ENCODE measurements at regions not wholly inside any gene's neighbourhood (a gene's known extent, or its start where the extent isn't known, plus 50 kb on each side); places are given as distances from the start of the nearest gene placed in this dataset.
"Not testable (repeated sequence)": the region's sequence is repeated elsewhere in the genome, so short reads cannot be mapped to it uniquely, and the experiment has no call there.

- DNase-seq = no peak
Observed at GRCh38 chr18:60905699-60906098, 427.5 kb upstream of the CDH20 start.

- DNase-seq = no peak
Observed at GRCh38 chr18:60910534-60910933, 422.7 kb upstream of the CDH20 start.

DNA sequence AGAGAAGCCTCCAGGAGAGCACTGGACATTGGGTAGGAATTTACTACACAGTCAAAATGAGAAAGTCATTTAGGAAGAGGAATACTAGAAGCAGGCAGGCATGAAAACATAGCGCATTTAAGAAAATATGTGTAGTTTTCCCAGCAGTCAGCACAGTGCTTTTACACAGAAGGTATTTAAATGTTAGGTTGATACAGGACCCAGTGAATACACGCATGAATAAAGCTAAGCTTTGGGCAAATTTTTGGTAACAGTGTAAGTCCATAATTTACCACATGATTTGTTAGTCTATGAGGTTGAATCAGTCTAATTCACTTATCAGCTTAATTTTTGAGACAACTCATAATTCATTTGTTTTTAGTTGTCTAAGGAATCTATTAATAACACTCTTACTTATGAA, 421.7 kb upstream of the CDH20 start:
- DNase-seq = no peak

DNA sequence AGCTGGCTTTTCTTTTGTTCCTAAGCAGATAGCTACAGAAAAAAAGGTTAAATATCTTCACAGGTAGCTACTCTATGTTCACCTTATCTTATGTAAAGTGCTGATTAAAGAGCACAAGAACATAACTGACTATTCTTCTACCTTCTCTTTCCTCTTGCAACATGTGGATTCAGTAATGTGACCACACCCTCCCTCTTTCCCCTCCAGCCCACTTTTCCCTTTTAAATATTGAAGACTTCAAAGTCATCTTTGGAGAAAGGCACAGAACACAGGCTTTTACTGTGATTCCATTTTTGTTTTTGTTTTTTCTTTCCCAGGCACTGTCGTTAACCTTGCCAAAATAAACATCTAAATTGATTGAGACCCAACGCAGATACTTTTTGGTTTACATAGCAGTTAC, 418.1 kb upstream of the CDH20 start:
- DNase-seq = no peak

DNA sequence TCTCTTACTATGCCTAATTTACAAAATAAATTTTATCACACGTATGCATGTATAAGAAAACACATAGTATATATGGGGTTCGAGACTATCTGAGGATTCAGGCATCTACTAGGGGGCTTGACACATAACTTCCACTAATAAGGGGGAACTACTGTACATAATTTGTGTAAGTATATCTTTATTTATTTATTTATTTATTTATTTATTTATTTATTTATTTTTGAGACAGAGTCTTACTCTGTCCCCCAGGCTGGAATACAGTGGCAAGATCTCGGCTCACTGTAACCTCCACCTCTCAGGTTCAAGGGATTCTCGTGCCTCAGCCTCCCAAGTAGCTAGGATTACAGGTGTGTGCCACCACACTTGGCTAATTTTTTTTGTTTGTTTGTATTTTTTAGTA, 414.4 kb upstream of the CDH20 start:
- not testable (repeated sequence) for DNase-seq

DNA sequence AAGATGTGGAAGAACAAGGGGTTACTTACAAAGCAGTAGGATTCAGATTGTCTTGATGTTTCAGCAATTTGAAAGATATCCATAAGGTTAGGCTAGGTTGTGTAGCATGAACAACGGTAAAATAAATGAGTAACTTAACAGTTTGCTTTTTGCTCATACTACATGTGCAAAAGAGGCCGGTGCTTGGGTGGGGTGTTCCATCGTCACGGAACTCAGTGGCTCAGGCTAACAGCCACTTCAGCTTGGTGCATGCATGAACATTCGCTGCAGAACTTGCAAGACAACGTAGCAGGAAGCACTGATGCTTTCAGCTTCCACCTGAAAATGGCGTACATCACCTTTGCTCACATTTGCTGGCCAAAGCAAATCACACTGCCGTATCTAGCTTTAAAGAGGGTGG, 407.3 kb upstream of the CDH20 start:
- DNase-seq = no peak

GRCh38 chr18:60929966-60930365, 403.3 kb upstream of the CDH20 start:
- DNase-seq = no peak

GRCh38 chr18:60935041-60935910, 398.0 kb upstream of the CDH20 start:
- no peak for DNase-seq

GRCh38 chr18:60936101-60936500, 397.1 kb upstream of the CDH20 start:
- no peak for DNase-seq

GRCh38 chr18:60943297-60943696, 389.9 kb upstream of the CDH20 start:
- DNase-seq = no peak

DNA sequence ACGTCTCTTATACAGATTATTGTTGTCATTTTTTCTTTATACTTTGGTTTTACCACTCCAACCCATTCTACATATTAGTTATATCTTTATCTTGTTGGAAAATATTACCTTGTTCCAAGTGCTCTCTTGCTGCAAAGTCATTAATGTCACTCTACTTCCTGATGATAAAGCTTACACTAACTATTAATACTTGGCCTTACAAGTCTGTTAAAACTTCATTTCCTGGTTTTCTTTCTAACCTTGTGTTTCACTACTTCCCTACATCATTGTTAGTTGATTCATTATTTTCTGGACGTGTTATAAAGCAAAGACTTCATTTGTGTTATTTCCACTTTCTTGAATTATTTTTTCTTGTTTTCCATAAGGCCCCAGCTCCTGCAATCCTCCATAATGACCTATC, 382.6 kb upstream of the CDH20 start:
- DNase-seq = no peak

DNA sequence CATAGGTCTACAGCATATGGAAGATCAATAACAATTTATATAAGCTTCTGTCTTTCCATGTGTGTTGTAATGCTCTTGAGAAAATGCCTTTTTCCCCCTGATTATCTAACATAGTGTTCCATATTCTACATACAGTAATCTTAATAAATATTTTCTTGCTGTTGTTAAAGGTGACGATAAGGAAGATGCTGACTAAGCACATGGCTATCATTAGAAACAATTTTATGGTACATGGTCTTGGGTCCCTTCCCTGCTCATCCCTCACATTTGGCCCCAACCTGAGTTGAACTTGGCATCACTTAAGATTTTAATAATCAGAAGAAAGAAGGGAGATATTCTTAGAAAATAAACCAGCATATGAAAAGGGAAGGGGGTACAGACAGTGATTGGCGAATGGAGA, 382.1 kb upstream of the CDH20 start:
- no peak for DNase-seq

DNA sequence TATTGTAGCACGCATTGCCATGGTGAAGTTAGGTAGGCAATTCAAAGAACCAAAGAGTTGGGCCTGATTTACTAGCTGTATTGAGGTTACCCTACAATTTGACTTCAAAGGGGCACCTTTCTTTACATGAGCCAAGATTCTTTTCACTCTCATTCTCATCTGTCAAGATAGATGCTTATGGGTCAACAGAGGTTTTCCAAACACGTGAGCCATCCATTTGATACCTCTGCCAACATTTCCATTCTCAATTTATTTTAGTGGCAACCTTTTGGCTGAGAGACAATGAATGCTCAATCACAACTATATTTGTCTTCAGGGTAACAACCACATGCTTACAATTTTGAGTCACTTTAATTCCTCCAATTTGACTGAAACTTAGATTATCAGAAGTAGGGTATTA, 370.6 kb upstream of the CDH20 start:
- DNase-seq = no peak

DNA sequence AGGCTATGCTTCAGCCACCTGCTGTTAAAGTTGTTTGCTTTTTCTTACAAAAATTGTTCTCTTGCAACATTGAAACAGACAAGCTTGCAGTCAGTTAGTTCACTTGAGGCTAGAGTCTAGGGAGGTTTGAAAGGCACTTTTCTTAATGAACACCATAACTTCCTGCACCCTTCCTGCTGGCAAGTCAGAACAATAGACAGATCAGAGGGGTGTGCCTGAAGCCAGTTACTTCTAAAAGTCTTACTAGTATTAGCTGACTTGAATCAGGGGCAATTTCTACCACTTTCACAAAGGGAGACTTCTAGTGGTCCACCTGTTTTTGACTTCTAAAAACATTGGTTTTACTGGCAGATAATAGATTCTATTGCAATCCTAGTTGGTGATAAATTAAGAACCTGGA, 367.4 kb upstream of the CDH20 start:
- DNase-seq = no peak

GRCh38 chr18:60966876-60967275, 366.4 kb upstream of the CDH20 start:
- no peak for DNase-seq

DNA sequence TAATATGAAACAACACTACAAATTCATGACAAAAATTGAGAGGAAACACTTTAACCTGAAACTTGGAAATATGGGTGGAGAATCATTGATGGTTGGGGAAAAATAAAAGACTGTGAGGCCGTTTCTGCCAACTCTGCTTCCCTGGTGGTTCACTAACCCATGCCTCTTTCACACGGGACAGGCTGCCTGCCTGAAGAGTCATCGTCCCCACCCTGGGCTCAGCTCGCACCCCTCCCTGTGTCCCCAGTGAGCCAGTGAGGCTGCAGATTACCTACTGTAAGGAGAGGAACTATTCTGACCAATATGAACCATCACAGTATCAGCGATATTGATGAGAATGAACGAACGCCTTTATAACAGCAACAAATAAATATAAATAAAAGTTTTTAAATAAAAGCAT, 357.8 kb upstream of the CDH20 start:
- DNase-seq = no peak

DNA sequence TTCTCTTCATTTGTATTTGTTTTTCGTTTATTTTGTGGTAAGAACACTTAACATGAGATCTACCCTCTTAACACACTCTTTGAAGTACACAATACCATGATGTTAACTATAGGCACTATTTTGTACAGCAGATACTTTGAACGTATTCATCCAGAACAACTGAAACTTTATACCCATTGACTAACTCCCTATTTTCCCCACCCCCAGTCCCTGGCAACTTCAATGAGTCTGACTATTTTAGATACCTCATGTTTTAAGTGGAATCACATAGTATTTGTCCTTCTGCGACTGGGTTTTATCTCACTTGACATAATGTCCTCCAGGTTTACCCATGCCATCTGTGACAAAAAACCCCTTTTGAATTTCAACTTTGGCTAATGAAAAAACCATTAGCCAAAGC, 356.3 kb upstream of the CDH20 start:
- DNase-seq = no peak

DNA sequence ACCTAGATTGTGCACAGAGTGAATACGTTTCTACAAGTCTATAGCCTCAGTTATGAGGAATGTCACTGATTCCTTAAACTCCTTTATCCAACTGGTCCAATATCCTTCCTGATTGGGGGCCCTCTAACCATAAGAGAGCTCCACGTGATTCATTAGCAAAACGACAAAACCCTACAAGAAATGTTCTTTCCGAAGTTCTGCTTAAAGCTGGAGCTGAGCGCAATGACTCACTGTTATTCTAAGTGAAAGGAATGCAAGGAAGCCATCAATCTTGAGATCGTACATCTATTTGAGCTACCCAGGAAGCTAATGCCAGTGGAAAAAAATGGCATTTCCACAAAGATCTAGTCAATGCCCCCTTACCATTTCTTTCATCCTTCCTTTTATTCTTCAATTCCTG, 354.9 kb upstream of the CDH20 start:
- DNase-seq = no peak

- no peak for DNase-seq
Observed at GRCh38 chr18:60980422-60981005, 352.7 kb upstream of the CDH20 start.

GRCh38 chr18:60981682-60982328, 351.4 kb upstream of the CDH20 start:
- DNase-seq = no peak

GRCh38 chr18:60982329-60982695, 350.9 kb upstream of the CDH20 start:
- no peak for DNase-seq

GRCh38 chr18:60982928-60983327, 350.3 kb upstream of the CDH20 start:
- no peak for DNase-seq

GRCh38 chr18:60984510-60984909, 348.7 kb upstream of the CDH20 start:
- DNase-seq = no peak

GRCh38 chr18:60987963-60988362, 345.3 kb upstream of the CDH20 start:
- no peak for DNase-seq
